ENCODE measurements at regions not wholly inside any gene's neighbourhood (a gene's known extent, or its start where the extent isn't known, plus 50 kb on each side); places are given as distances from the start of the nearest gene placed in this dataset. TPM values are rescaled to one million over a fixed set of nuclear protein-coding genes. Genes with fewer than 3 reads are reported as not detected.

- intact Hi-C loops (cut with DNase I) = no loop called here
- Histone ChIP-seq H3K27ac (no peak overlapping the region), H3K36me3 (no peaks in the 10 kb centered on the region), H3K4me3 (no peak overlapping the region), H3K4me1 (ENCODE audit: insufficient read depth) (peaks cover 2% of the 10 kb centered on the region), H3K27me3 (no peaks in the 10 kb centered on the region), H3K9me3 (no peaks in the 10 kb centered on the region)
- TF ChIP-seq EP300 (IDR thresholded peaks at IDR 0.05) (no peak), CTCF (IDR thresholded peaks at IDR 0.05) (no peak), POLR2A (IDR thresholded peaks at IDR 0.05) (no peak)
- DNase-seq = no peak
- WGBS, 3 donors = 60 to 91% (median 88%) methylated on average over 3 of the region's 3 CpGs
Observed at GRCh38 chr3:20236603-20237002, 50.6 kb upstream of the SGO1 start.

Small RNA genes in the stretch of these regions (small RNA-seq; reads per million reads assigned to genes)
- gene RNU6-815P = not detected
- not detected for gene RNU6-822P
